ENCODE measurements at regions not wholly inside any gene's neighbourhood (a gene's known extent, or its start where the extent isn't known, plus 50 kb on each side); places are given as distances from the start of the nearest gene placed in this dataset.

GRCh38 chr12:111166779-111167540 is 201.9 kb downstream of the PHETA1 start:
- intact Hi-C loops (cut with DNase I): no loop called here
- DNase-seq: peak in 9 of 10 donors; percentile 31 to 92 (median 59)

GRCh38 chr12:111164833-111165525 is 203.9 kb downstream of the PHETA1 start:
- no peak for DNase-seq
- intact Hi-C loops (cut with DNase I): no loop called here

- intact Hi-C loops (cut with DNase I): no loop called here
- no peak for DNase-seq
Measured at GRCh38 chr12:111163422-111163821, 205.5 kb downstream of the PHETA1 start.

GRCh38 chr12:111161898-111162297 is 207.0 kb downstream of the PHETA1 start:
- no peak for DNase-seq
- intact Hi-C loops (cut with DNase I): no loop called here

GRCh38 chr12:111160350-111161241 is 208.3 kb downstream of the PHETA1 start:
- peak in 1 of 10 donors; percentile 71 for DNase-seq
- intact Hi-C loops (cut with DNase I): no loop called here

- intact Hi-C loops (cut with DNase I): no loop called here
- DNase-seq: peak in 1 of 10 donors; percentile 25
Measured at GRCh38 chr12:111158992-111159391, 209.9 kb downstream of the PHETA1 start.

- intact Hi-C loops (cut with DNase I): no loop called here
- no peak for DNase-seq
Measured at GRCh38 chr12:111157486-111157885, 211.4 kb downstream of the PHETA1 start.

- peak in 1 of 10 donors; percentile 9 for DNase-seq
- intact Hi-C loops (cut with DNase I): no loop called here
Measured at GRCh38 chr12:111156304-111156703, 212.6 kb downstream of the PHETA1 start.

- intact Hi-C loops (cut with DNase I): no loop called here
- peak in 1 of 10 donors; percentile 56 for DNase-seq
Measured at GRCh38 chr12:111155521-111155920, 213.4 kb downstream of the PHETA1 start.

GRCh38 chr12:111155020-111155419 is 213.9 kb downstream of the PHETA1 start:
- intact Hi-C loops (cut with DNase I): no loop called here
- DNase-seq: peak in 1 of 10 donors; percentile 7

- DNase-seq: peak in 1 of 10 donors; percentile 52
- intact Hi-C loops (cut with DNase I): no loop called here
Measured at GRCh38 chr12:111154147-111154834, 214.6 kb downstream of the PHETA1 start.

GRCh38 chr12:111152561-111152960 is 216.3 kb downstream of the PHETA1 start:
- peak in 8 of 10 donors; percentile 50 to 94 (median 70) for DNase-seq
- intact Hi-C loops (cut with DNase I): no loop called here

GRCh38 chr12:111150921-111151840 is 217.7 kb downstream of the PHETA1 start:
- intact Hi-C loops (cut with DNase I): no loop called here
- peak in 1 of 10 donors; percentile 56 for DNase-seq

GRCh38 chr12:111150360-111150759 is 218.5 kb downstream of the PHETA1 start:
- intact Hi-C loops (cut with DNase I): no loop called here
- DNase-seq: peak in 1 of 10 donors; percentile 22

- intact Hi-C loops (cut with DNase I): no loop called here
- peak in 1 of 10 donors; percentile 62 for DNase-seq
Measured at GRCh38 chr12:111149299-111149698, 219.6 kb downstream of the PHETA1 start.

GRCh38 chr12:111148005-111148404 is 220.9 kb downstream of the PHETA1 start:
- DNase-seq: no peak
- intact Hi-C loops (cut with DNase I): no loop called here

- no peak for DNase-seq
- intact Hi-C loops (cut with DNase I): no loop called here
Measured at GRCh38 chr12:111143271-111143670, 222.9 kb upstream of the MYL2 start.

GRCh38 chr12:111141205-111141604 is 220.8 kb upstream of the MYL2 start:
- intact Hi-C loops (cut with DNase I): no loop called here
- no peak for DNase-seq

GRCh38 chr12:111138016-111138415 is 217.6 kb upstream of the MYL2 start:
- intact Hi-C loops (cut with DNase I): no loop called here
- no peak for DNase-seq

Data from posterior cingulate gyrus (tissue), 11 donors.